DMS79 (cell line): ENCODE measurements at regions not wholly inside any gene's neighbourhood (a gene's known extent, or its start where the extent isn't known, plus 50 kb on each side); places are given as distances from the start of the nearest gene placed in this dataset.
"Not testable (repeated sequence)": the region's sequence is repeated elsewhere in the genome, so short reads cannot be mapped to it uniquely, and the experiment has no call there.

Source experiments
- DNase-seq: peaks from one replicate; lab custom pipeline; 2025; lab: John Stamatoyannopoulos, UW

- DNase-seq, result no peak
These were observed 139.8 kb upstream of the CHODL start for GRCh38 chr21:18104802-18105201.

GRCh38 chr21:18096413-18096812 lies 148.2 kb upstream of the CHODL start:
- not testable (repeated sequence) for DNase-seq

GRCh38 chr21:18089786-18090185 lies 154.8 kb upstream of the CHODL start:
- DNase-seq, result no peak

- DNase-seq, result no peak
These were observed 174.2 kb upstream of the CHODL start for GRCh38 chr21:18070392-18070791.

GRCh38 chr21:18069875-18070274 lies 174.8 kb upstream of the CHODL start:
- DNase-seq, result no peak

- no peak for DNase-seq
These were observed 184.2 kb upstream of the CHODL start for GRCh38 chr21:18060402-18060801.

- no peak for DNase-seq
These were observed 185.8 kb upstream of the CHODL start for GRCh38 chr21:18058731-18059398.

GRCh38 chr21:18053151-18053550 lies 191.5 kb upstream of the CHODL start:
- DNase-seq, result no peak

GRCh38 chr21:18049461-18049860 lies 195.2 kb upstream of the CHODL start:
- no peak for DNase-seq

GRCh38 chr21:18041012-18041411 lies 203.6 kb upstream of the CHODL start:
- no peak for DNase-seq

- no peak for DNase-seq
These were observed 211.1 kb upstream of the C21orf91 start for GRCh38 chr21:18030248-18030647.

- no peak for DNase-seq
These were observed 207.2 kb upstream of the C21orf91 start for GRCh38 chr21:18026359-18026758.

GRCh38 chr21:18023711-18024110 lies 204.6 kb upstream of the C21orf91 start:
- no peak for DNase-seq

- DNase-seq, result no peak
These were observed 204.0 kb upstream of the C21orf91 start for GRCh38 chr21:18023157-18023556.

- no peak for DNase-seq
These were observed 188.0 kb upstream of the C21orf91 start for GRCh38 chr21:18007121-18007520.

- peak; percentile 77 for DNase-seq
These were observed 187.5 kb upstream of the C21orf91 start for GRCh38 chr21:18006691-18007090.

GRCh38 chr21:18002393-18002792 lies 183.2 kb upstream of the C21orf91 start:
- DNase-seq, result no peak

GRCh38 chr21:18000981-18001686 lies 182.0 kb upstream of the C21orf91 start:
- DNase-seq, result peak; percentile 38

- not testable (repeated sequence) for DNase-seq
These were observed 179.4 kb upstream of the C21orf91 start for GRCh38 chr21:17998599-17998998.

- DNase-seq, result no peak
These were observed 170.6 kb upstream of the C21orf91 start for GRCh38 chr21:17989780-17990179.

- DNase-seq, result no peak
These were observed 168.9 kb upstream of the C21orf91 start for GRCh38 chr21:17988102-17988437.

GRCh38 chr21:17987382-17988101 lies 168.4 kb upstream of the C21orf91 start:
- DNase-seq, result no peak

- no peak for DNase-seq
These were observed 162.0 kb upstream of the C21orf91 start for GRCh38 chr21:17981060-17981740.
